GM23248 (cell line): ENCODE measurements at regions not wholly inside any gene's neighbourhood (a gene's known extent, or its start where the extent isn't known, plus 50 kb on each side); places are given as distances from the start of the nearest gene placed in this dataset.

Source experiments
- DNase-seq: peaks from one replicate; pipeline ENCODE4 v3.0.0-alpha.2; 2015
- H2AFZ ChIP-seq: fragments of 200-600 bp; sonication (generic); 2 replicates; pipeline ENCODE4 v1.6.1; 2016; ENCODE audit warnings: antibody characterized with exemption
- H3F3A ChIP-seq: fragments of 200-600 bp; sonication (generic); 2 replicates; pipeline ENCODE4 v1.6.1; 2016; ENCODE audit warnings: mild to moderate bottlenecking, antibody characterized with exemption, mixed run types; ENCODE audit not compliant: insufficient read depth
- H3K27ac ChIP-seq: fragments of 200-600 bp; sonication (generic); 2 replicates; pipeline ENCODE4 v1.5.1; 2016; ENCODE audit warnings: mild to moderate bottlenecking
- H3K27me3 ChIP-seq: fragments of 200-600 bp; sonication (generic); replicated peaks from 2 replicates; pipeline ENCODE4 v1.6.1; 2016; ENCODE audit warnings: mild to moderate bottlenecking; ENCODE audit not compliant: insufficient read depth
- H3K36me3 ChIP-seq: fragments of 200-600 bp; sonication (generic); 2 replicates; pipeline ENCODE4 v1.6.1; 2016; ENCODE audit warnings: low read depth, mild to moderate bottlenecking
- H3K4me1 ChIP-seq: fragments of 200-600 bp; sonication (generic); 2 replicates; pipeline ENCODE4 v1.6.1; 2016; ENCODE audit warnings: mild to moderate bottlenecking; ENCODE audit not compliant: insufficient read depth
- H3K4me2 ChIP-seq: fragments of 200-600 bp; sonication (generic); one replicate; pipeline ENCODE4 v1.6.1; 2016; ENCODE audit warnings: mild to moderate bottlenecking; ENCODE audit not compliant: unreplicated experiment
- H3K4me3 ChIP-seq: fragments of 200-600 bp; sonication (generic); 2 replicates; pipeline ENCODE4 v1.5.1; 2016; ENCODE audit warnings: mild to moderate bottlenecking
- H3K79me2 ChIP-seq: fragments of 200-600 bp; sonication (generic); 2 replicates; pipeline ENCODE4 v1.6.1; 2016; ENCODE audit warnings: mild to moderate bottlenecking; ENCODE audit not compliant: insufficient read depth
- H3K9ac ChIP-seq: fragments of 200-600 bp; sonication (generic); 2 replicates; pipeline ENCODE4 v1.6.1; 2016; ENCODE audit warnings: mild to moderate bottlenecking
- H3K9me2 ChIP-seq: fragments of 200-600 bp; sonication (generic); 2 replicates; pipeline ENCODE4 v1.6.1; 2016; ENCODE audit warnings: mixed run types, mild to moderate bottlenecking, moderate library complexity; ENCODE audit not compliant: insufficient read depth
- H3K9me3 ChIP-seq: fragments of 200-600 bp; sonication (generic); one replicate; pipeline ENCODE4 v1.6.1; 2017; ENCODE audit warnings: low read depth
- H4K20me1 ChIP-seq: fragments of 200-600 bp; sonication (generic); 2 replicates; pipeline ENCODE4 v1.6.0; 2016; ENCODE audit not compliant: insufficient read depth
- EZH2 ChIP-seq: fragments of 200-600 bp; sonication (generic); IDR thresholded peaks from 2 replicates; pipeline ENCODE4 v1.6.1; 2018; ENCODE audit warnings: antibody characterized with exemption, mild to moderate bottlenecking; ENCODE audit not compliant: insufficient read depth, poor library complexity, severe bottlenecking
- EZH2phosphoT487 ChIP-seq: fragments of 200-600 bp; sonication (generic); IDR thresholded peaks from 2 replicates; pipeline ENCODE4 v1.6.1; 2018; ENCODE audit warnings: antibody characterized with exemption, moderate library complexity, mild to moderate bottlenecking, low read depth; ENCODE audit not compliant: insufficient read depth
- WGBS, 2 experiments: methylation state at CpG; one replicate each; pipeline ENCODE4 v1.1.6; 2015 to 2017; ENCODE audit warnings: low lambda C conversion rate in 2 of 2, low coverage in 1 of 2; ENCODE audit errors: missing lambda C conversion rate in 2 of 2; 5-methylcytosine and 5-hydroxymethylcytosine counted together
- in situ Hi-C: fragments of 300-500 bp; cut with MboI; formaldehyde crosslinking; loops from 2 replicates; pipeline ENCODE4 v1.15.0; 2020

GRCh38 chr9:94167376-94167890, 83.2 kb downstream of the PTPDC1 start:
- peaks cover 28% of the 10 kb centered on the region for H3F3A ChIP-seq
- TF ChIP-seq EZH2phosphoT487 = no peak
- no peak for TF ChIP-seq EZH2
- peaks cover 55% of the 10 kb centered on the region for H3K79me2 ChIP-seq
- H3K27ac ChIP-seq = peak overlapping the region; percentile 98
- no peak overlapping the region for H2AFZ ChIP-seq
- in situ Hi-C loops = no loop called here
- no peak for DNase-seq
- peaks cover 42% of the 10 kb centered on the region for H4K20me1 ChIP-seq
- peaks cover 36% of the 10 kb centered on the region for H3K4me1 ChIP-seq
- H3K9me3 ChIP-seq = no peaks in the 10 kb centered on the region
- H3K36me3 ChIP-seq = 0 out of 2 replicates have a peak, but pooled peaks cover 7% of the 10 kb centered on the region
- no peaks in the 10 kb centered on the region for H3K27me3 ChIP-seq
- peak overlapping the region; percentile 90 for H3K4me3 ChIP-seq
- H3K9ac ChIP-seq = peak overlapping the region; percentile 99
- 0 to 2% methylated on average over 5 of the region's 5 CpGs for WGBS, 2 experiments
- H3K4me2 ChIP-seq = peak overlapping the region; percentile 91
- no peaks in the 10 kb centered on the region for H3K9me2 ChIP-seq

- Histone ChIP-seq H2AFZ (no peak overlapping the region), H3K9me2 (no peaks in the 10 kb centered on the region), H3F3A (peaks cover 28% of the 10 kb centered on the region), H3K9ac (peak overlapping the region; percentile 99), H4K20me1 (peaks cover 47% of the 10 kb centered on the region), H3K4me1 (peaks cover 44% of the 10 kb centered on the region), H3K9me3 (no peaks in the 10 kb centered on the region), H3K79me2 (peaks cover 65% of the 10 kb centered on the region), H3K27me3 (no peaks in the 10 kb centered on the region), H3K4me2 (peak overlapping the region; percentile 91), H3K27ac (peak overlapping the region; percentile 98), H3K4me3 (peak overlapping the region; percentile 90), H3K36me3 (0 out of 2 replicates have a peak, but pooled peaks cover 7% of the 10 kb centered on the region)
- in situ Hi-C loops = no loop called here
- WGBS, 2 experiments = 1% methylated on average over 10 of the region's 10 CpGs
- TF ChIP-seq EZH2 = no peak
- TF ChIP-seq EZH2phosphoT487 = no peak
- peak; percentile 74 for DNase-seq
Measured at GRCh38 chr9:94168203-94169000, 84.1 kb downstream of the PTPDC1 start.

- Histone ChIP-seq H3K9me2 (no peaks in the 10 kb centered on the region), H3K79me2 (peaks cover 81% of the 10 kb centered on the region), H3K4me3 (peak overlapping the region; percentile 90), H3K27me3 (no peaks in the 10 kb centered on the region), H3K27ac (peak overlapping the region; percentile 98; the same call in 1 of the 2 replicates), H3K36me3 (0 out of 2 replicates have a peak, but pooled peaks cover 18% of the 10 kb centered on the region), H3K4me2 (peak overlapping the region; percentile 91), H2AFZ (no peak overlapping the region), H3F3A (peaks cover 40% of the 10 kb centered on the region), H3K4me1 (peaks cover 58% of the 10 kb centered on the region), H3K9me3 (no peaks in the 10 kb centered on the region), H3K9ac (peak overlapping the region; percentile 28), H4K20me1 (peaks cover 62% of the 10 kb centered on the region)
- TF ChIP-seq EZH2 (no peak), EZH2phosphoT487 (no peak)
- no peak for DNase-seq
- in situ Hi-C loops = no loop called here
Measured at GRCh38 chr9:94169968-94170367, 85.7 kb downstream of the PTPDC1 start.

- Histone ChIP-seq H3K27ac (no peak overlapping the region), H3K4me1 (peaks cover 82% of the 10 kb centered on the region), H3K79me2 (peaks cover 100% of the 10 kb centered on the region), H3F3A (peaks cover 41% of the 10 kb centered on the region), H3K4me2 (no peak overlapping the region), H3K36me3 (peaks cover 49% of the 10 kb centered on the region), H3K9ac (no peak overlapping the region), H3K27me3 (no peaks in the 10 kb centered on the region), H3K9me2 (no peaks in the 10 kb centered on the region), H4K20me1 (peaks cover 68% of the 10 kb centered on the region), H3K4me3 (no peak overlapping the region), H2AFZ (no peak overlapping the region), H3K9me3 (no peaks in the 10 kb centered on the region)
- in situ Hi-C loops = no loop called here
- TF ChIP-seq EZH2phosphoT487 (no peak), EZH2 (no peak)
- no peak for DNase-seq
- 72 to 73% methylated on average over 3 of the region's 3 CpGs for WGBS, 2 experiments
Measured at GRCh38 chr9:94173632-94174031, 85.5 kb upstream of the ZNF169 start.
